ENCODE measurements at regions not wholly inside any gene's neighbourhood (a gene's known extent, or its start where the extent isn't known, plus 50 kb on each side); places are given as distances from the start of the nearest gene placed in this dataset.
A peak's percentile ranks its signal among the peaks of the same experiment; 100 is the strongest.

DNA sequence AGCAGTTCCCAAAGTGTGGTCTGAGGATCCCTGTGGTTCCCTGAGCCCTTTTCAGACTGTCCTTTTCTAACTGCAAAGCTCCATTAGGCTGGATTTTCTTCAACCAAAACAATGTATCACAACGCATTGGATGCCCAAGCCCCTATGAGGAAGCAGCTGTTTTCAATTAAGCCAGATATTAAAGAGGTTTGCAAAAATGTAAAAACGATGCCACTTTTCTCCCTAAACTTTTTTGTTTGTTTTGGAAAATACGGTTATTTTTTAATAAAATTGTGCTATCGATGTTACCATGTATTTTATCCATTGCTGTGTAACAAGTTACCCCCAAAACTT, 170.4 kb upstream of the BCOR start:
- DNase-seq = no peak

GRCh38 chrX:40267334-40268187, 169.8 kb upstream of the BCOR start:
- DNase-seq = no peak

DNA sequence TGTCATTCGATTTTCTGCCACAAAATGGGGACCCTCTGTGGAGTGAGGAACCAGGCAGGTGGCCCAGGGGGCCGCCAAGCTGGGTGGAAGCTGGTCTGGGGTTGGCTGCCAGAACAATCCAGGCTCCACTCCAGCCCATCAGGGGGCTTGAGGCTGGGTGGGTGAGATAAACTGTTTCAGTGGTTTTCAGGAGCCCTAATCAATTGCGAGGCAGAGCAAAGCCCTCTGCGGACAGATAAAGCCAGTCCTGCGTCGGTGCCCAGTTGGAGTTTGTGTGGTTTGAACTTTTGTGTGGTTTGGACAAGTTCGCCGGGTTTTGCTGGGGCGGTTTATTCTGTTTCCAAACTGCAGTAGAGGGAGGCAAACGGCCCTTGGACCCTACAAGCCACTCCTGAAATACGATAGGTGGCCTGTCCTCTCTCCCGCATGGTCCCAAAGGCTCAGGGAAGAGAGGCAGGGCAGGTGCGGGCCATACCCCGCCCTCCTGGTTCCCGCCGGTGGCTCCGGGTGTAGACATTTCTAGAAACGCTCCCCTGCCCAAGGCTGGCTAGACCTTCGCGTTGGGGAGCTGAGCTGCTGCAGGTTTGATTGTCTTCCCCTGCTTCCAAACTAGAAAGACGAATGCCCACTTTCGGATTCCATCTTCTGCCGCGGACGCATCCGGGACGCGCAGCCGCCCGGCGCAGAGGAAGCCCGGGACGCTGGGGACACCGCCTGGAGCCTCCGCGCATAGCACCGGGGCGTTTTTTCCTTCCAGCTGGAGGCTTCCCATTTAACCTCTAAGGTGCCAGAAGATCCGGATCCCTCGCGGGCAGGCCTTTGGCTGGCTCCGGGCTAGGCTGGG, 169.0 kb upstream of the BCOR start:
- peak; percentile 44 to 49 for DNase-seq

DNA sequence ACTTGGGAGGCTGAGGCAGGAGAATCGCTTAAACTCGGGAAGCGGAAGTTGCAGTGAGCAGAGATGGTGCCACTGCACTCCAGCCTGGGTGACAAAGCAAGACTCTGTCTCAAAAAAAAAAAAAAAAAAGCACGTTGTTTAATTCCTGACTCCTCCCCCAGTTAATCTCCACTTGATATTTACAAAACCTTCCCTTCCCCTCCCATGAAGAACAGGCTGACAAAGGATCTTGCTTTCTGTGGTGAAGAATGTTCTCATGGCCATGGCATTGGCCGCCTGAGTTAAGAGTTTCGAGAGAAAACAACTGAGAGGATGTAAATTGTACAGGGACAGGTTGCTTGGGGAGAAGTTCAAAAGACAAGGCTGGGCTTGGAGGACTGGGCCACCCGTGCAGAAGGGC, 168.2 kb upstream of the BCOR start:
- DNase-seq = no peak

DNA sequence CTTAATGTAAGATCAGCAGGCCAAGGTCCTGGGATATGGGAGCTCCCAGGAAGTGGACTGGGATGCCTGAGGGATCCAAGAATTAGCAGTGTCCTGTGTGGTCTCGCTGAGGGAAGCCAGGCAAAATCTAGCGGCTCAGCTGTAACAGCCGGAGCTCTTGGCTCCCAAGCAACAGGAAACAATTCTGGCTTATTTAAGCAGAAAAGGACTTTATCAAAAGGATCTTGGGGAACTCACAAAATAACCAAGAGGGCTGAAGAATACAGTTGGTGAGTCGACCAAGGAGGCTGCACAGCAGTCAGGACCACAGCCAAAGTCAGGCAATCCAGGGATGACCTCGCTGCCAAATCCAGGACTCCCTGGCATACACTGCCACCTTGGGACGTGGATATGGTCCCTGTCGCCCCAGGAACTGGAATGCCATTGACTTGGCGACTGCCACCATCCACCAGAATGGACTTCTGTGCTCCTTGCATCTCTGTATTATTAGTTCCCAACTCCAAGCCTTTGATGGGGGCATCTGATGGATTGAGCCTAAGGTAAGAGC, 165.3 kb upstream of the BCOR start:
- DNase-seq = no peak

- DNase-seq = no peak
Measured at GRCh38 chrX:40262157-40263013, 164.6 kb upstream of the BCOR start.

DNA sequence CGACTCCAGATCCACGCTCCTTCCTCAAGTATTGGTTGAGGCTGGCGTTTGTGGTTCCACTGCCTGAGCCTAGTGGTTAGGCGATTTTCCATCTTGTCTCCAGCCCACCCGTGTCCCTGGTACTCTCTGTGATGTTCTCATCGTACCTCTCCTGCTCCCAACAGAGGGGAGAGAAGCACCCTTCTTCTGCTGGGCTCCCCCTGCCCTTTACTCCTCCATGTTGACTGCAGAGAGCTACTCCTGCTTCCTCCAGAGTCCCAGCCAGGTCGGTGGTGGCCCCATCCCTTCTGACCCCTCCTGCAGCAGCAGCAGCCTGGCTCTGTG, 164.0 kb upstream of the BCOR start:
- no peak for DNase-seq

DNA sequence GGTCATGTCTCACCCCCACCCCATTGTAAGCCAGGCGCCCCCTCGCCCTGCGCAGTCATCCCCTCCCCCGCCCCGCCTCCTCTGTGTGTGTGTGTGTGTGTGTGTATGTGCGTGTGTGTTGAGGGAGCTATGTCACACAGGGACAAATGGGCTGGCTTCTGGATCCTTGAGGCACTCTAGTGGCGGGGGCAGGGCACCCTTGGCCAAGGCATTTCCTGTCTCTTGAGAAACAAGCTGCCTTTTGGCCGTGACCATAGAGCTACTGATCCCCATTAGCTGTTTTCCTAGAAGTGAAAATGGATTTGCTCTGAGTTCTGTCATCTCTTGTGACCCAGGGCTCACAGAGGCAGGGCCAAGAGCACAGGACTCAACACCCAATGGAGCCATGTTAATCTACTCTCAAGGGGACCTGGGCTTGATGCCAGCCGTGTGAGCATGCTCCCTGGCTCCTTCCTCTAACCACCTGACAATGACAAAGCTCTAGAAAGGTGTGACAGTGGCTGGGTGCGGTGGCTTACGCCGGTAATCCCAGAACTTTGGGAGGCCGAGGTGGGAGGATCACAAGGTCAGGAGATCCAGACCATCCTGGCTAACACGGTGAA, 162.5 kb upstream of the BCOR start:
- DNase-seq = no peak

GRCh38 chrX:40258909-40259308, 161.2 kb upstream of the BCOR start:
- no peak for DNase-seq

GRCh38 chrX:40253771-40254170, 156.0 kb upstream of the BCOR start:
- no peak for DNase-seq

- no peak for DNase-seq
Measured at GRCh38 chrX:40249582-40249981, 151.8 kb upstream of the BCOR start.

DNA sequence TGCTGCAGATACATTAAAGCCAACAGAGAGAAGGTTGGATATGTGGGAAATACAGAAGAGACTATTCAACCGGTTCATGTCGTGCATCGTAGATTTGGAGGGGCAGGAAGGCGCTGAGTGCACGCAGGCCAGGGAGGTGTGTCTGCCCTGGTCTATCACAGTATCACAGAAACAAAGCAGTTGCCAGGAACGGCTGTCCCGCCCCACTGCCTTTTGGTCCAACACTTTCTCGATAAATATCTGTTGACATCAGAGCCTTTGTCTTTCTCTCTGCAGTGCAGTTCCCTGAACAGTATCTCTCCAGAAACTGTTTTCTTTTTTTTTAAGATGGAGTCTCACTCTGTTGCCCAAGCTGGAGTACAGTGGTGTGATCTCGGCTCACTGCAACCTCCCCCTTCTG, 151.1 kb upstream of the BCOR start:
- DNase-seq = no peak

GRCh38 chrX:40247848-40248622, 150.3 kb upstream of the BCOR start:
- no peak for DNase-seq

- DNase-seq = no peak
Measured at GRCh38 chrX:40247382-40247781, 149.6 kb upstream of the BCOR start.

- DNase-seq = no peak
Measured at GRCh38 chrX:40245488-40246071, 147.8 kb upstream of the BCOR start.

GRCh38 chrX:40244980-40245379, 147.2 kb upstream of the BCOR start:
- no peak for DNase-seq

- no peak for DNase-seq
Measured at GRCh38 chrX:40243755-40244515, 146.2 kb upstream of the BCOR start.

GRCh38 chrX:40240844-40241243, 143.1 kb upstream of the BCOR start:
- DNase-seq = no peak

DNA sequence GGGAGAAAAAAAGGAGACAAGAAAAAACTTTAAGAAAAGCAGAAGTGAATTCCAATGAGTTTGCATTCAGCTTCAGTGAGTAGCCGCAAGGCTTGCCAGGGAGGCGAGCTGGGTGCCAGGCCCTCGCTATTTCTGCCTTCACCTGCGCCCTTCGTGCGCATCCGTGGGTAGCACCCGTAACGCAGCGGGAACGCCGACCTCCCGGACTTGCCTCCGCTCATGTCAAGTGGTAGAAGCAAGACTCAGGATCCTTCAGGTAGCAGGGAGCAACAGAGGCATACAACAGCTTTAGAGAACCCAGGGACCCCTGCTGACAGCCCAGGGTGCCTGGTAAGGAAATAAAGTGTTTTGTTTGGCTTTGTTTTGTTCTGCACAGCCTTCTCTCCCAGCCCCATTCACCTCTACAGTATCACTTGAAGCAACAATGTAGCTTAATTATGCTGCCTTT, 140.0 kb upstream of the BCOR start:
- DNase-seq = no peak

- no peak for DNase-seq
Measured at GRCh38 chrX:40230646-40231045, 132.9 kb upstream of the BCOR start.

DNA sequence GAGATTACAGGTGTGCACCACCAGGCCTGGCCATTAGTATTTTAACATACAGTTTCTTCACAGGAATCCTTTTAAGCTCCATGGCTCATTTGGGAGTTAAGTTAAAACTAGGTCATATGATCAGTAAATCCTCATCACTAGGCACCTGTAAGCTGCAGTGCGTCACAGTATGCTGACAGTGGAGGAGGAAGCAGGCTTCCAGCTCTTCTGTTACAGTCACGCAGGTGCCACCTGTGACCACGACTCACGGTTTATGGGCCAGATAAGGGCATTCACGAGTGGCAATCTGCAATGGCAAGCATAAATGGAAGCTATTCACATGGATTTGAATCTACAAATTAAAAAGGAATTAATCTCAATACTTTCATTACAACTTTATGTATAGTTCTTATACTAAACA, 129.4 kb upstream of the BCOR start:
- no peak for DNase-seq

All from activated CD4-positive, alpha-beta T cell treated with anti-CD3 and anti-CD28 coated beads, Interleukin-2, amount 50 U/mL, for 4 hours (primary cell).